ENCODE measurements at regions not wholly inside any gene's neighbourhood (a gene's known extent, or its start where the extent isn't known, plus 50 kb on each side); places are given as distances from the start of the nearest gene placed in this dataset.

- Histone ChIP-seq H3K27ac (ENCODE audit: insufficient read depth, low read depth, low read length) (no peak overlapping the region), H3K4me3 (replicated peaks in 1 of 3; ENCODE audit: insufficient read depth in 1 of 3, low read depth in 1 of 3, low read length in 3 of 3) (no peak overlapping the region), H3K27me3 (ENCODE audit: control insufficient read depth in 2 of 2, insufficient read depth in 2 of 2, low read length in 2 of 2) (no peaks in the 10 kb centered on the region), H3K79me2 (ENCODE audit: control insufficient read depth, insufficient read depth, low read length) (no peaks in the 10 kb centered on the region), H3K9me3 (replicated peaks; ENCODE audit: control insufficient read depth, insufficient read depth, low read length) (no peaks in the 10 kb centered on the region), H3K4me1 (ENCODE audit: control insufficient read depth, extremely low read depth, insufficient read depth, low read length) (no peaks in the 10 kb centered on the region), H3K4me2 (ENCODE audit: insufficient read depth, low read length) (no peak overlapping the region), H4K20me1 (replicated peaks; ENCODE audit: control insufficient read depth, extremely low read depth, insufficient read depth, low read length) (no peaks in the 10 kb centered on the region), H3K36me3 (ENCODE audit: control insufficient read depth in 2 of 2, extremely low read depth in 1 of 2, insufficient read depth in 2 of 2, low read length in 2 of 2) (no peaks in the 10 kb centered on the region), H2AFZ (ENCODE audit: low read depth, low read length) (no peak overlapping the region), H3K9ac (replicated peaks; ENCODE audit: extremely low read depth, insufficient read depth, low read length) (no peak overlapping the region), H3K9me1 (replicated peaks; ENCODE audit: control insufficient read depth, extremely low read depth, insufficient read depth, low read length) (no peaks in the 10 kb centered on the region)
- ChIA-PET CTCF (no interaction called here), POLR2A (no interaction called here)
- no peak for TF ChIP-seq MAX (IDR thresholded peaks at IDR 0.05; ENCODE audit: insufficient read depth, insufficient read length)
- TF ChIP-seq CTCF (IDR thresholded peaks at IDR 0.05; ENCODE audit: extremely low read depth in 1 of 2, insufficient read depth in 1 of 2, low read depth in 1 of 2, low read length in 2 of 2): no peak
- TF ChIP-seq FOS (IDR thresholded peaks at IDR 0.05; ENCODE audit: borderline replicate concordance, insufficient read depth, low read length): no peak
- no peak for TF ChIP-seq EZH2 (IDR thresholded peaks at IDR 0.05; ENCODE audit: borderline replicate concordance, low read depth, low read length, severe bottlenecking)
- no peak for TF ChIP-seq MYC (IDR thresholded peaks at IDR 0.05; ENCODE audit: low read depth, low read length)
- no peak for TF ChIP-seq POLR2AphosphoS5 (IDR thresholded peaks at IDR 0.05; ENCODE audit: insufficient read depth, low read depth, low read length)
- no peak for TF ChIP-seq JUN (IDR thresholded peaks at IDR 0.05; ENCODE audit: borderline replicate concordance, insufficient read depth, insufficient read length, low read depth)
- TF ChIP-seq POLR2A (IDR thresholded peaks at IDR 0.05; ENCODE audit: low read depth, low read length): no peak
- no peak for TF ChIP-seq GATA2 (IDR thresholded peaks at IDR 0.05; ENCODE audit: insufficient read depth, insufficient read length, low read depth, low read length)
- FAIRE-seq (no peak), DNase-seq (ENCODE audit: low read depth, low spot score) (no peak)
- dilution Hi-C loops (cut with MboI; ENCODE audit: extremely low pct_ligation_motif_present, low sequenced_read_pairs) (no loop called here), intact Hi-C loops (cut with micrococcal nuclease) (no loop called here)
- BruUV-seq (replicated peaks): no TSS peak
Measured at GRCh38 chr2:121132762-121133107, 152.3 kb downstream of the TFCP2L1 start.
